NT2/D1 (cell line): ENCODE measurements at regions not wholly inside any gene's neighbourhood (a gene's known extent, or its start where the extent isn't known, plus 50 kb on each side); places are given as distances from the start of the nearest gene placed in this dataset.

ENCODE experiments used
- YY1 ChIP-seq: IDR thresholded peaks from 2 replicates; pipeline ENCODE4 v1.6.1; 2011; ENCODE audit not compliant: insufficient read length, insufficient read depth
- ZNF274 ChIP-seq: IDR thresholded peaks from 2 replicates; pipeline ENCODE4 v1.6.1; 2011; ENCODE audit warnings: mild to moderate bottlenecking, low read depth, low read length

DNA sequence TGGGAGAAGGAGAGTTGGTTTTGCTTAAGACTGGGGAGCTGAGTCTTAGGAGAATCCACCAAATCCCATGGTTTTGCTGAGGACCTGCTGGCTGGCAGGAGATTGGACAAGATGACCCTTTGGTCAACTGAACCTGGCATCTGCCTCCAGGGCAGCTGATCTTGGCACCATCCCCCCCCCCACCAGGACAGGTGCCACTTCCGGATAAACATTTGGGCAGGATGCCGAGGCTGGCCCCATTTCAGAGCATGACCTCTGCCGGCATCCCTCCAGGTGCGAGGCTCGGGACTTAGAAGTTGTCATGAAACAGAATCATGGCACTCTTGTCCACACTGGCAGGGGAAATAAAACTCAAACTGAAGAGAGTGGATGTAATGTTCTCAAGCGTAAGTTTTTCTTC lies 165.6 kb downstream of the MACROH2A1 start:
- TF ChIP-seq ZNF274 (no peak), YY1 (no peak)
